LNCaP clone FGC (cell line): ENCODE measurements at regions not wholly inside any gene's neighbourhood (a gene's known extent, or its start where the extent isn't known, plus 50 kb on each side); places are given as distances from the start of the nearest gene placed in this dataset.
A peak's percentile ranks its signal among the peaks of the same experiment; 100 is the strongest.

ENCODE experiments used
- DNase-seq: peaks from one replicate; pipeline ENCODE4 v3.0.0-alpha.2; 2011; ENCODE audit warnings: low read depth
- H3K4me3 ChIP-seq: 2 replicates; pipeline ENCODE4 v1.5.1; 2011; ENCODE audit warnings: mild to moderate bottlenecking, low read depth, low read length, control low read depth
- CTCF ChIP-seq: IDR thresholded peaks from 2 replicates; pipeline ENCODE4 v1.5.1; 2012; ENCODE audit warnings: mild to moderate bottlenecking; ENCODE audit not compliant: control insufficient read depth, insufficient read depth; ENCODE audit errors: extremely low read depth

- DNase-seq, result no peak
- TF ChIP-seq CTCF, result no peak
Observed at GRCh38 chr1:69376408-69376807, 191.3 kb upstream of the LRRC7 start.

GRCh38 chr1:69377507-69377906 is 190.2 kb upstream of the LRRC7 start:
- TF ChIP-seq CTCF, result no peak
- no peak for DNase-seq
- H3K4me3 ChIP-seq, result no peak overlapping the region

More at GRCh38 chr1:69376408-69376807, 191.3 kb upstream of the LRRC7 start:
- H3K4me3 ChIP-seq, result no peak overlapping the region

- DNase-seq, result no peak
- no peak for TF ChIP-seq CTCF
- H3K4me3 ChIP-seq, result no peak overlapping the region
Observed at GRCh38 chr1:69388044-69388443, 179.7 kb upstream of the LRRC7 start.

GRCh38 chr1:69400128-69400527 is 167.6 kb upstream of the LRRC7 start:
- no peak overlapping the region for H3K4me3 ChIP-seq
- no peak for TF ChIP-seq CTCF
- DNase-seq, result no peak

- TF ChIP-seq CTCF, result no peak
Observed at GRCh38 chr1:69401879-69402278, 165.8 kb upstream of the LRRC7 start.

GRCh38 chr1:69403756-69404320 is 163.9 kb upstream of the LRRC7 start:
- no peak overlapping the region for H3K4me3 ChIP-seq
- DNase-seq, result peak; percentile 90
- no peak for TF ChIP-seq CTCF

More at GRCh38 chr1:69401879-69402278, 165.8 kb upstream of the LRRC7 start:
- no peak for DNase-seq
- no peak overlapping the region for H3K4me3 ChIP-seq

- TF ChIP-seq CTCF, result no peak
- H3K4me3 ChIP-seq, result no peak overlapping the region
- no peak for DNase-seq
Observed at GRCh38 chr1:69404486-69404885, 163.2 kb upstream of the LRRC7 start.
